NCI-H82 treated with DMSO at 0.1 percent for 48 hours (cell line): ENCODE measurements at regions not wholly inside any gene's neighbourhood (a gene's known extent, or its start where the extent isn't known, plus 50 kb on each side); places are given as distances from the start of the nearest gene placed in this dataset.

Experiments
- DNase-seq: peaks from one replicate; lab custom pipeline; 2025; ENCODE audit not compliant: unreplicated experiment; lab: John Stamatoyannopoulos, UW

DNA sequence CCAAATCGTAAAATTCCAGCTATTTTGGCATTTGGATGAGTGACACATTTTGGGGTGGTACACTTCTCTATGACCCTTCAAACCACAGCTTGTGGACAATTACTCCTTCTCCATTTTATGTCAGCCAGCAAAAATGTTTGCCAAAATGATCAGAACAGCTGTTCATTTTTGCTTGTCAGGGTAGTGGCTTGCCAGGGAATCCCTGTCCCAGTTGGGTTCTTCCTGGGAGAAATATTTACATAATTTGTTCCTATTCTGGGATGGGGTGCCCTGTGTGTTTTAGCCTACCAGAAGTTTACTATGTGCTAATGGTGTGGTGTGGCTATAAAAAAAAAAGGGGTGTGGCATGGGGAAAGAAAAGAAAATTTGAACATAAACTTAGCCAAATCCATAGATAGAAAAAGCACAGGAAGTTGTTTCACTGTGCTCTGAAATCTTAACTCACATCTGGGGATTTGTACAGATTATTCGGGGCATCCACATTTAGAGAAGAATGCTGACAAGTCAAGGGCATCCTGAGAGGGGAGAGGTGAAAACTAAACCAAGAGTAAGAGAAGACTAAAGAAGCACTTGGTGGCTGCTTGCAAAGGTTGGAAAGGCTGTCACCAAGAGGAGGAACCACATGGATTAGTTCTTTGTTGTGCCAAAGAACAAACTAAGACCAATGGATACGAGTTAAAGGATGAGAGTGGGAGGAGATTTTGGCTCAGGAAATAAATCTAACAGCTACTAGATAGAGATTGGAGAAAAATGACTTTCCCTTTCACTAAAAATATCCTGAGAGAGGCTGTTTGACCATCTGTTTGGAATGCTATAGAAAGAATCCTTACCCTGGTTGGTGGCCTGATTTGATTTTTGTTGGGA is 55.2 kb upstream of the RBM24 start:
- no peak for DNase-seq

DNA sequence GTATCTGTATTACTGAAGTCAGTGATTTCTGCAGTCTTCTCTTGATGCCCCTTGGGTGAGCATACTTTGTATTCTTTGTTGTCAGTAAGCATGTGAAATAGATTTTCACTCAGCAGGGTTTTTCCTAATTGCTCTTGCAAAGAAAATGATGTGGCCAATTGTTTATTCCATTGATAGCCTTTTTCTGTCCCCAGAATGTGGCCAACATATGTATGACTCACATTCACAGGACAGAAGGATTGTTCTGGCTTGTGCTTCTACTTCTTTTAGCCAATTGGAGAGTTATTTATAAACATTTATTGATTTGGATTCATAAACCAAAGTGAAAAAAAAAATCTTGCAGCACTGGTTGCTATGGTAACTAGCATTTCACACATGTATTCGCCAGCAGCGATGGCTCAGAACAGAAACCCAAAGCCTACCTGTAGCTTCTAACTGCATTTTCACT is 54.4 kb upstream of the RBM24 start:
- DNase-seq: no peak

DNA sequence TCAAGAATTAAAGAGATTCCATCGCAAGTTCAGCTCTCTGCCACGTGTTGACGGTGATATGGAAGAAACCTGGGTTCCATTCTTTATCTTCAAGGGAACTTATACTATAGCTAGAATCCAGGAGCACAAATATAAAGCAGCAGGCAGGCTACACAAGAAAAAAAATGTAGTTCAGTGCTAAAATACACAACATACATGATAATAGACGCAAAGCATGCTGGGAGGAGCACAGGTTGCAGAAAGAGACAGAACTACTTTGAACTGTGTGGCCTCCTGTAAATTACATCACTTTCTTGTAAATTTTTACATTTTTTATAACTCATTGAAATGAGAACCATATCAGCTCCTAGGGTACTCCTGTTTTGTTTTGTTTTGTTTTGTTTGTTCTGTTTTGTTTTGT is 53.8 kb upstream of the RBM24 start:
- DNase-seq: no peak
